SK-N-MC (cell line): ENCODE measurements at regions not wholly inside any gene's neighbourhood (a gene's known extent, or its start where the extent isn't known, plus 50 kb on each side); places are given as distances from the start of the nearest gene placed in this dataset.

Source experiments
- DNase-seq: peaks from one replicate; pipeline ENCODE4 v3.0.0-alpha.2; 2011; ENCODE audit warnings: low read depth, low spot score
- H3K27ac ChIP-seq: fragments of 200-600 bp; sonication (generic); 2 replicates; pipeline ENCODE4 v1.5.1; 2016; ENCODE audit warnings: mixed run types
- H3K36me3 ChIP-seq: fragments of 200-600 bp; sonication (generic); 2 replicates; pipeline ENCODE4 v1.6.1; 2017; ENCODE audit warnings: antibody characterized with exemption, low read length, mixed read lengths; ENCODE audit not compliant: insufficient read depth
- H3K4me3 ChIP-seq: fragments of 200-600 bp; sonication (generic); 2 replicates; pipeline ENCODE4 v1.5.1; 2016
- H3K9ac ChIP-seq: fragments of 200-600 bp; sonication (generic); 2 replicates; pipeline ENCODE4 v1.8.0; 2017; ENCODE audit warnings: mixed run types, mixed read lengths; ENCODE audit not compliant: insufficient read length
- H3K9me3 ChIP-seq: fragments of 200-600 bp; sonication (generic); 2 replicates; pipeline ENCODE4 v1.6.1; 2017; ENCODE audit warnings: low read depth, mild to moderate bottlenecking, antibody characterized with exemption, low read length, moderate library complexity, mixed read lengths
- EZH2 ChIP-seq: fragments of 200-600 bp; sonication (generic); IDR thresholded peaks from one replicate; pipeline ENCODE4 v1.6.1; 2017; ENCODE audit warnings: antibody characterized with exemption
- FOXP2 ChIP-seq: optimal IDR thresholded peaks from 2 replicates; pipeline ENCODE3; 2011; ENCODE audit warnings: mild to moderate bottlenecking, moderate library complexity; ENCODE audit not compliant: insufficient read depth; ENCODE audit errors: extremely low read length, control extremely low read depth
- POLR2AphosphoS5 ChIP-seq: IDR thresholded peaks from 2 replicates; pipeline ENCODE4 v1.6.1; 2012; ENCODE audit warnings: mild to moderate bottlenecking, low read depth, low read length, borderline replicate concordance

- no peak overlapping the region for H3K9ac ChIP-seq
- no peaks in the 10 kb centered on the region for H3K36me3 ChIP-seq
- H3K27ac ChIP-seq = no peak overlapping the region
- TF ChIP-seq FOXP2 (no peak), POLR2AphosphoS5 (no peak), EZH2 (no peak)
- peaks cover 4% of the 10 kb centered on the region; the same call in 1 of the 2 replicates for H3K9me3 ChIP-seq
- no peak overlapping the region for H3K4me3 ChIP-seq
- no peak for DNase-seq
These were observed 1028.6 kb upstream of the PRMT6 start for GRCh38 chr1:106027871-106028270.

GRCh38 chr1:106037526-106037925, 1018.9 kb upstream of the PRMT6 start:
- DNase-seq = no peak
- no peaks in the 10 kb centered on the region for H3K36me3 ChIP-seq
- no peak overlapping the region for H3K4me3 ChIP-seq
- no peaks in the 10 kb centered on the region; the same call in 1 of the 2 replicates for H3K9me3 ChIP-seq
- no peak overlapping the region for H3K9ac ChIP-seq
- no peak for TF ChIP-seq EZH2
- TF ChIP-seq FOXP2 = no peak
- TF ChIP-seq POLR2AphosphoS5 = no peak
- H3K27ac ChIP-seq = no peak overlapping the region

GRCh38 chr1:106038260-106038659, 1018.2 kb upstream of the PRMT6 start:
- no peak for DNase-seq
- no peak overlapping the region for H3K4me3 ChIP-seq
- TF ChIP-seq FOXP2 (no peak), EZH2 (no peak), POLR2AphosphoS5 (no peak)
- H3K9ac ChIP-seq = no peak overlapping the region
- H3K9me3 ChIP-seq = no peaks in the 10 kb centered on the region; the same call in 1 of the 2 replicates
- no peak overlapping the region for H3K27ac ChIP-seq
- no peaks in the 10 kb centered on the region for H3K36me3 ChIP-seq

GRCh38 chr1:106043971-106044370, 1012.5 kb upstream of the PRMT6 start:
- Histone ChIP-seq H3K9ac (no peak overlapping the region), H3K9me3 (no peaks in the 10 kb centered on the region; the same call in 1 of the 2 replicates), H3K4me3 (no peak overlapping the region), H3K36me3 (no peaks in the 10 kb centered on the region), H3K27ac (no peak overlapping the region)
- DNase-seq = no peak
- TF ChIP-seq POLR2AphosphoS5 (no peak), FOXP2 (no peak), EZH2 (no peak)

- Histone ChIP-seq H3K9ac (no peak overlapping the region), H3K4me3 (no peak overlapping the region), H3K9me3 (no peaks in the 10 kb centered on the region), H3K36me3 (no peaks in the 10 kb centered on the region), H3K27ac (no peak overlapping the region)
- no peak for TF ChIP-seq EZH2
- no peak for DNase-seq
These were observed 1009.3 kb upstream of the PRMT6 start for GRCh38 chr1:106047210-106047609.

GRCh38 chr1:106049595-106049994, 1006.9 kb upstream of the PRMT6 start:
- Histone ChIP-seq H3K4me3 (no peak overlapping the region), H3K36me3 (no peaks in the 10 kb centered on the region), H3K27ac (no peak overlapping the region), H3K9me3 (no peaks in the 10 kb centered on the region), H3K9ac (no peak overlapping the region)
- no peak for TF ChIP-seq FOXP2
- no peak for TF ChIP-seq EZH2
- TF ChIP-seq POLR2AphosphoS5 = no peak
- no peak for DNase-seq

- Histone ChIP-seq H3K27ac (no peak overlapping the region), H3K4me3 (no peak overlapping the region)
These were observed 1000.6 kb upstream of the PRMT6 start for GRCh38 chr1:106055855-106056254.

GRCh38 chr1:106061586-106062495, 994.6 kb upstream of the PRMT6 start:
- Histone ChIP-seq H3K9me3 (peaks cover 3% of the 10 kb centered on the region; the same call in 1 of the 2 replicates), H3K9ac (no peak overlapping the region)
- no peak for TF ChIP-seq POLR2AphosphoS5
- no peak for TF ChIP-seq FOXP2
- TF ChIP-seq EZH2 = no peak

More at GRCh38 chr1:106055855-106056254, 1000.6 kb upstream of the PRMT6 start:
- Histone ChIP-seq H3K9me3 (no peaks in the 10 kb centered on the region), H3K36me3 (no peaks in the 10 kb centered on the region), H3K9ac (no peak overlapping the region)
- no peak for DNase-seq
- TF ChIP-seq EZH2 (no peak), POLR2AphosphoS5 (no peak), FOXP2 (no peak)

More at GRCh38 chr1:106061586-106062495, 994.6 kb upstream of the PRMT6 start:
- DNase-seq = no peak
- Histone ChIP-seq H3K36me3 (no peaks in the 10 kb centered on the region), H3K4me3 (no peak overlapping the region), H3K27ac (no peak overlapping the region)
